Spleen (tissue), 11 donors: ENCODE measurements at regions not wholly inside any gene's neighbourhood (a gene's known extent, or its start where the extent isn't known, plus 50 kb on each side); places are given as distances from the start of the nearest gene placed in this dataset.

ENCODE experiments used
- DNase-seq: peaks from one replicate; pipeline ENCODE4 v3.0.0-alpha.2; 2020
- H3K27ac ChIP-seq, 8 donors: fragments of 200-600 bp; sonication (generic) in 7 of 8; 1 replicate in 4 of 8; 2 replicates in 4 of 8; pipeline versions ENCODE4 v1.5.0 to v1.8.0; 2016 to 2021; ENCODE audit warnings: inconsistent platforms in 4 of 8, mild to moderate bottlenecking in 4 of 8, moderate library complexity in 1 of 8
- H3K27me3 ChIP-seq, 7 donors: fragments of 200-600 bp; sonication (generic) in 6 of 7; replicated peaks in 1 of 7; 1 replicate in 4 of 7; 2 replicates in 3 of 7; pipeline versions ENCODE4 v1.5.0 to v1.8.0; 2016 to 2021; ENCODE audit warnings: inconsistent platforms in 3 of 7, mild to moderate bottlenecking in 1 of 7
- H3K36me3 ChIP-seq, 6 donors: fragments of 200-600 bp; sonication (generic) in 5 of 6; 1 replicate in 4 of 6; 2 replicates in 2 of 6; pipeline versions ENCODE4 v1.5.0 to v1.8.0; 2016 to 2021; ENCODE audit warnings: inconsistent platforms in 2 of 6
- H3K4me1 ChIP-seq, 6 donors: fragments of 200-600 bp; sonication (generic) in 5 of 6; 1 replicate in 3 of 6; 2 replicates in 3 of 6; pipeline versions ENCODE4 v1.5.0 to v1.8.0; 2016 to 2021; ENCODE audit warnings: inconsistent platforms in 3 of 6
- H3K4me3 ChIP-seq, 8 donors: fragments of 200-600 bp; sonication (generic) in 7 of 8; 1 replicate in 4 of 8; 2 replicates in 4 of 8; pipeline versions ENCODE4 v1.5.0 to v1.8.0; 2016 to 2021; ENCODE audit warnings: inconsistent platforms in 4 of 8, mild to moderate bottlenecking in 4 of 8, moderate library complexity in 2 of 8
- H3K9me3 ChIP-seq, 8 donors: fragments of 200-600 bp; sonication (generic) in 7 of 8; 1 replicate in 4 of 8; 2 replicates in 4 of 8; pipeline versions ENCODE4 v1.5.0 to v1.8.0; 2016 to 2021; ENCODE audit warnings: inconsistent platforms in 4 of 8
- CTCF ChIP-seq, 11 experiments: fragments of 200-600 bp in 7 of 11; fragments of 450-650 bp in 4 of 11; sonication (generic) in 4 of 11; IDR thresholded peaks in 8 of 11; conservative IDR thresholded peaks in 3 of 11; 1 replicate in 7 of 11; 2 replicates in 4 of 11; pipeline versions ENCODE4 v1.4.0 to v1.8.0; 2016 to 2021; ENCODE audit warnings: antibody characterized with exemption in 11 of 11, inconsistent platforms in 4 of 11, mild to moderate bottlenecking in 1 of 11
- POLR2A ChIP-seq, 3 donors: fragments of 450-650 bp; IDR thresholded peaks; one replicate each; pipeline ENCODE4 v1.5.1; 2017; ENCODE audit warnings: antibody characterized with exemption in 3 of 3, mild to moderate bottlenecking in 1 of 3
- POLR2AphosphoS5 ChIP-seq, 3 donors: sonication (generic); formaldehyde crosslinking; IDR thresholded peaks; one replicate each; pipeline ENCODE4 v1.5.1; 2017; ENCODE audit warnings: antibody characterized with exemption in 3 of 3
- WGBS, 5 donors: extraction: QIAGEN DNeasy Blood & Tissue Kit in 3 of 5; methylation state at CpG; one replicate each; pipeline versions ENCODE4 v1.1.5 to v1.1.7; 2013 to 2018; 5-methylcytosine and 5-hydroxymethylcytosine counted together
- intact Hi-C: fragments of 100-400 bp; cut with DNase I; formaldehyde crosslinking; loops from one replicate; pipeline ENCODE4 v1.15.0; 2023; ENCODE audit warnings: low total_unique reads
- donor health status: healthy with polysubstance abuse.
- donor health status: DM: no; HTN: no; CAD: no; lungs with moderate emphysema.
- donor health status: DM: no; HTN: no; CAD: no.
- donor health status: Bipolar disorder and iron deficiency.
- donor health status: healthy.
- donor health status: DM: no; HTN: no; CAD: no.
- donor health status: DM: yes; HTN: yes; CAD: no.

- TF ChIP-seq POLR2AphosphoS5 (IDR thresholded peaks at IDR 0.05) (no peak), POLR2A (IDR thresholded peaks at IDR 0.05) (no peak), CTCF (IDR thresholded peaks at IDR 0.05 in 8 of 11, conservative IDR thresholded peaks at IDR 0.05 in 3 of 11) (no peak)
- no peak overlapping the region for H3K27ac ChIP-seq
- no peak for DNase-seq
- intact Hi-C loops, result no loop called here
- H3K36me3 ChIP-seq, result no peaks in the 10 kb centered on the region
- H3K4me1 ChIP-seq, result no peaks in the 10 kb centered on the region
- H3K27me3 ChIP-seq, result no peaks in the 10 kb centered on the region
- no peak overlapping the region for H3K4me3 ChIP-seq
- 66 to 83% (median 78%) methylated on average over 2 of the region's 2 CpGs for WGBS, 5 donors
- no peaks in the 10 kb centered on the region for H3K9me3 ChIP-seq
Measured at GRCh38 chr10:20399772-20400171, 497.3 kb downstream of the NEBL start.

- DNase-seq, result no peak
- Histone ChIP-seq H3K9me3 (no peaks in the 10 kb centered on the region), H3K27me3 (no peaks in the 10 kb centered on the region), H3K27ac (no peak overlapping the region), H3K4me1 (no peaks in the 10 kb centered on the region), H3K4me3 (no peak overlapping the region), H3K36me3 (no peaks in the 10 kb centered on the region)
- TF ChIP-seq POLR2A (IDR thresholded peaks at IDR 0.05) (no peak), CTCF (IDR thresholded peaks at IDR 0.05 in 8 of 11, conservative IDR thresholded peaks at IDR 0.05 in 3 of 11) (no peak), POLR2AphosphoS5 (IDR thresholded peaks at IDR 0.05) (no peak)
- WGBS, 5 donors, result 89 to 95% (median 91%) methylated on average over 4 of the region's 4 CpGs
- intact Hi-C loops, result no loop called here
Measured at GRCh38 chr10:20396701-20397100, 500.4 kb downstream of the NEBL start.

GRCh38 chr10:20396205-20396604, 500.9 kb downstream of the NEBL start:
- Histone ChIP-seq H3K4me1 (no peaks in the 10 kb centered on the region), H3K36me3 (no peaks in the 10 kb centered on the region), H3K4me3 (no peak overlapping the region), H3K27me3 (no peaks in the 10 kb centered on the region), H3K9me3 (no peaks in the 10 kb centered on the region), H3K27ac (peak overlapping the region in 1 of 8 donors; percentile 38)
- WGBS, 5 donors, result 78 to 95% (median 81%) methylated on average over 4 of the region's 4 CpGs
- intact Hi-C loops, result no loop called here
- TF ChIP-seq CTCF (IDR thresholded peaks at IDR 0.05 in 8 of 11, conservative IDR thresholded peaks at IDR 0.05 in 3 of 11) (no peak), POLR2A (IDR thresholded peaks at IDR 0.05) (no peak), POLR2AphosphoS5 (IDR thresholded peaks at IDR 0.05) (no peak)
- DNase-seq, result no peak

GRCh38 chr10:20391629-20392028, 505.5 kb downstream of the NEBL start:
- H3K27me3 ChIP-seq, result no peaks in the 10 kb centered on the region
- no peak for TF ChIP-seq CTCF (IDR thresholded peaks at IDR 0.05 in 8 of 11, conservative IDR thresholded peaks at IDR 0.05 in 3 of 11)
- no peak for TF ChIP-seq POLR2AphosphoS5 (IDR thresholded peaks at IDR 0.05)
- no peak for TF ChIP-seq POLR2A (IDR thresholded peaks at IDR 0.05)
- H3K27ac ChIP-seq, result no peak overlapping the region
- no peak overlapping the region for H3K4me3 ChIP-seq
- no peaks in the 10 kb centered on the region for H3K4me1 ChIP-seq
- DNase-seq, result no peak
- no peaks in the 10 kb centered on the region for H3K36me3 ChIP-seq
- 85 to 97% (median 92%) methylated on average over 3 of the region's 3 CpGs for WGBS, 5 donors
- no peaks in the 10 kb centered on the region for H3K9me3 ChIP-seq
- intact Hi-C loops, result no loop called here
